Liver (tissue), 8 donors: ENCODE measurements at regions not wholly inside any gene's neighbourhood (a gene's known extent, or its start where the extent isn't known, plus 50 kb on each side); places are given as distances from the start of the nearest gene placed in this dataset.

Experiments
- DNase-seq: peaks from one replicate; pipeline ENCODE4 v3.0.0-alpha.2; 2017; ENCODE audit warnings: low spot score
- H3K27ac ChIP-seq, 2 donors: one replicate each; pipeline ENCODE4 v1.7.0; 2013; ENCODE audit warnings: inconsistent platforms in 2 of 2, low read length in 2 of 2, control low read depth in 1 of 2, low read depth in 1 of 2, mild to moderate bottlenecking in 1 of 2
- H3K27me3 ChIP-seq, 4 donors: one replicate each; pipeline versions ENCODE4 v1.6.1 to v1.7.0; 2013; ENCODE audit warnings: low read length in 3 of 4, inconsistent platforms in 1 of 4, mild to moderate bottlenecking in 1 of 4, moderate library complexity in 1 of 4; ENCODE audit not compliant: control insufficient read depth in 4 of 4, insufficient read depth in 4 of 4
- H3K36me3 ChIP-seq, 4 donors: one replicate each; pipeline versions ENCODE4 v1.6.1 to v1.7.0; 2013; ENCODE audit warnings: low read length in 3 of 4, mild to moderate bottlenecking in 3 of 4, low read depth in 1 of 4, moderate library complexity in 1 of 4; ENCODE audit not compliant: control insufficient read depth in 4 of 4, insufficient read depth in 3 of 4
- H3K4me1 ChIP-seq, 4 donors: one replicate each; pipeline versions ENCODE4 v1.6.1 to v1.7.0; 2013; ENCODE audit warnings: low read length in 3 of 4, mild to moderate bottlenecking in 3 of 4, moderate library complexity in 1 of 4; ENCODE audit not compliant: control insufficient read depth in 4 of 4, insufficient read depth in 4 of 4
- H3K4me3 ChIP-seq, 3 donors: one replicate each; pipeline versions ENCODE4 v1.6.1 to v1.7.0; 2013; ENCODE audit warnings: low read length in 3 of 3, control low read depth in 1 of 3, low read depth in 1 of 3, mild to moderate bottlenecking in 1 of 3
- H3K9ac ChIP-seq, 2 donors: one replicate each; pipeline ENCODE4 v1.7.0; 2013; ENCODE audit warnings: low read length in 2 of 2, mild to moderate bottlenecking in 2 of 2, moderate library complexity in 2 of 2, control low read depth in 1 of 2, low read depth in 1 of 2
- H3K9me3 ChIP-seq, 4 donors: one replicate each; pipeline versions ENCODE4 v1.6.1 to v1.7.0; 2013; ENCODE audit warnings: low read length in 3 of 4; ENCODE audit not compliant: control insufficient read depth in 4 of 4
- ATF3 ChIP-seq: IDR thresholded peaks from 2 replicates; pipeline ENCODE4 v1.6.1; 2016; ENCODE audit warnings: antibody characterized with exemption
- CTCF ChIP-seq: fragments of 150-350 bp; IDR thresholded peaks from 2 replicates; pipeline ENCODE4 v1.5.1; 2017; ENCODE audit warnings: improper control_type of control experiment, low read depth, low read length; ENCODE audit not compliant: missing input control
- EGR1 ChIP-seq, 2 donors: IDR thresholded peaks; 2 replicates each; pipeline ENCODE4 v1.6.1; 2016 to 2018; ENCODE audit warnings: antibody characterized with exemption in 2 of 2, low read depth in 2 of 2
- FOXA1 ChIP-seq: IDR thresholded peaks from 2 replicates; pipeline ENCODE4 v1.6.1; 2016; ENCODE audit warnings: antibody characterized with exemption
- FOXA2 ChIP-seq: IDR thresholded peaks from 2 replicates; pipeline ENCODE4 v1.6.1; 2016; ENCODE audit warnings: antibody characterized with exemption
- HNF4A ChIP-seq, 2 donors: conservative IDR thresholded peaks; 2 replicates each; pipeline ENCODE4 v1.6.1; 2016; ENCODE audit warnings: antibody characterized with exemption in 2 of 2, mild to moderate bottlenecking in 2 of 2
- HNF4G ChIP-seq: IDR thresholded peaks from 2 replicates; pipeline ENCODE4 v1.6.1; 2016; ENCODE audit warnings: antibody characterized with exemption
- JUND ChIP-seq, 2 donors: IDR thresholded peaks; 2 replicates each; pipeline ENCODE4 v1.6.1; 2016; ENCODE audit warnings: antibody characterized with exemption in 2 of 2
- NR2F2 ChIP-seq: IDR thresholded peaks from 2 replicates; pipeline ENCODE4 v1.6.1; 2016; ENCODE audit warnings: antibody characterized with exemption
- RAD21 ChIP-seq, 2 donors: IDR thresholded peaks; 2 replicates each; pipeline ENCODE4 v1.6.1; 2016; ENCODE audit warnings: antibody characterized with exemption in 2 of 2, mild to moderate bottlenecking in 2 of 2
- REST ChIP-seq: IDR thresholded peaks from 2 replicates; pipeline ENCODE4 v1.6.1; 2016; ENCODE audit warnings: antibody characterized with exemption, mild to moderate bottlenecking
- RXRA ChIP-seq, 2 donors: IDR thresholded peaks; 2 replicates each; pipeline ENCODE4 v1.6.1; 2017 to 2018; ENCODE audit warnings: antibody characterized with exemption in 2 of 2, mild to moderate bottlenecking in 1 of 2
- SP1 ChIP-seq: IDR thresholded peaks from 2 replicates; pipeline ENCODE4 v1.6.1; 2018; ENCODE audit warnings: antibody characterized with exemption, mild to moderate bottlenecking
- TAF1 ChIP-seq: conservative IDR thresholded peaks from 2 replicates; pipeline ENCODE4 v1.6.1; 2016; ENCODE audit warnings: antibody characterized with exemption, mild to moderate bottlenecking
- YY1 ChIP-seq: IDR thresholded peaks from 2 replicates; pipeline ENCODE4 v1.6.1; 2016; ENCODE audit warnings: antibody characterized with exemption, mild to moderate bottlenecking
- ZBTB33 ChIP-seq: IDR thresholded peaks from 2 replicates; pipeline ENCODE4 v1.6.1; 2016; ENCODE audit warnings: antibody characterized with exemption
- WGBS: extraction: QIAGEN DNeasy Blood & Tissue Kit; methylation state at CpG from one replicate; pipeline ENCODE4 v1.1.7; 2013; 5-methylcytosine and 5-hydroxymethylcytosine counted together
- donor health status: healthy.
- donor health status: healthy.
- donor health status: healthy.
- donor health status: healthy.
- donor health status: healthy.

GRCh38 chr2:220072669-220073220 lies 445.3 kb downstream of the SLC4A3 start:
- H3K4me3 ChIP-seq, result no peak overlapping the region
- peaks cover 0 to 7% (median 2%) of the 10 kb centered on the region in 4 donors for H3K27me3 ChIP-seq
- no peaks in the 10 kb centered on the region for H3K36me3 ChIP-seq
- no peak overlapping the region for H3K27ac ChIP-seq
- H3K9me3 ChIP-seq, result no peaks in the 10 kb centered on the region
- H3K9ac ChIP-seq, result no peak overlapping the region
- TF ChIP-seq CTCF (no peak), SP1 (no peak), NR2F2 (no peak), FOXA1 (no peak), RAD21 (IDR thresholded peaks at IDR 0.05) (no peak), REST (no peak), HNF4G (no peak), HNF4A (conservative IDR thresholded peaks at IDR 0.05) (no peak), FOXA2 (no peak), ATF3 (no peak), ZBTB33 (no peak)
- WGBS, result 72% methylated on average over 8 of the region's 8 CpGs
- no peak for DNase-seq
- H3K4me1 ChIP-seq, result no peaks in the 10 kb centered on the region

GRCh38 chr2:220075835-220076234 lies 448.4 kb downstream of the SLC4A3 start:
- no peak for DNase-seq
- H3K4me1 ChIP-seq, result no peaks in the 10 kb centered on the region
- H3K27me3 ChIP-seq, result peaks cover 0 to 9% (median 5%) of the 10 kb centered on the region in 4 donors
- H3K36me3 ChIP-seq, result peaks cover 0 to 2% (median 0%) of the 10 kb centered on the region in 4 donors
- no peak overlapping the region for H3K4me3 ChIP-seq
- H3K27ac ChIP-seq, result no peak overlapping the region
- 47% methylated on average over 1 of the region's 1 CpG for WGBS
- no peaks in the 10 kb centered on the region for H3K9me3 ChIP-seq
- H3K9ac ChIP-seq, result no peak overlapping the region
- no peak for TF ChIP-seq YY1
- TF ChIP-seq FOXA2, result no peak
- no peak for TF ChIP-seq ATF3
- TF ChIP-seq REST, result no peak
- no peak for TF ChIP-seq TAF1
- no peak for TF ChIP-seq JUND (IDR thresholded peaks at IDR 0.05)
- TF ChIP-seq SP1, result no peak
- TF ChIP-seq CTCF, result no peak
- no peak for TF ChIP-seq RXRA (IDR thresholded peaks at IDR 0.05)
- TF ChIP-seq RAD21 (IDR thresholded peaks at IDR 0.05), result no peak
- no peak for TF ChIP-seq EGR1 (IDR thresholded peaks at IDR 0.05; ENCODE audit: low read depth in 2 of 2)
